Fibroblast of lung (primary cell): ENCODE measurements at regions not wholly inside any gene's neighbourhood (a gene's known extent, or its start where the extent isn't known, plus 50 kb on each side); places are given as distances from the start of the nearest gene placed in this dataset.

Experiments
- DNase-seq, 2 donors: peaks; one replicate each; pipeline versions ENCODE4 v3.0.0 to v3.0.0-alpha.2; 2010; ENCODE audit warnings: low read depth in 2 of 2
- H2AFZ ChIP-seq: 2 replicates; pipeline ENCODE4 v1.5.1; 2012; ENCODE audit warnings: low read length, control low read depth, inconsistent platforms
- H3K27ac ChIP-seq: 2 replicates; pipeline ENCODE4 v1.5.1; 2011; ENCODE audit warnings: low read length, control low read depth; ENCODE audit not compliant: insufficient read depth
- H3K27me3 ChIP-seq: 2 replicates; pipeline ENCODE4 v1.5.1; 2011; ENCODE audit warnings: mild to moderate bottlenecking, low read length; ENCODE audit not compliant: control insufficient read depth, insufficient read depth
- H3K36me3 ChIP-seq: 2 replicates; pipeline ENCODE4 v1.5.1; 2011; ENCODE audit warnings: low read length; ENCODE audit not compliant: control insufficient read depth, insufficient read depth
- H3K4me1 ChIP-seq: 2 replicates; pipeline ENCODE4 v1.5.1; 2011; ENCODE audit warnings: low read length; ENCODE audit not compliant: control insufficient read depth, insufficient read depth; ENCODE audit errors: extremely low read depth
- H3K4me2 ChIP-seq: 2 replicates; pipeline ENCODE4 v1.5.1; 2011; ENCODE audit warnings: low read length, control low read depth; ENCODE audit not compliant: insufficient read depth; ENCODE audit errors: extremely low read depth
- H3K4me3 ChIP-seq, 4 experiments: fragments of 200-600 bp in 1 of 4; sonication (generic) in 1 of 4; replicated peaks in 1 of 4; 2 replicates each; pipeline ENCODE4 v1.5.1; 2011 to 2016; ENCODE audit warnings: low read length in 4 of 4, low read depth in 3 of 4, mild to moderate bottlenecking in 3 of 4, control low read depth in 2 of 4, inconsistent platforms in 1 of 4, mixed read lengths in 1 of 4; ENCODE audit not compliant: insufficient read depth in 1 of 4; ENCODE audit errors: control extremely low read depth in 1 of 4
- H3K79me2 ChIP-seq: 2 replicates; pipeline ENCODE4 v1.5.1; 2012; ENCODE audit warnings: mild to moderate bottlenecking, low read length, inconsistent platforms; ENCODE audit not compliant: control insufficient read depth, insufficient read depth
- H3K9ac ChIP-seq: 2 replicates; pipeline ENCODE4 v1.5.1; 2011; ENCODE audit warnings: mild to moderate bottlenecking, low read length, control low read depth; ENCODE audit not compliant: insufficient read depth
- H3K9me3 ChIP-seq: 2 replicates; pipeline ENCODE4 v1.5.1; 2012; ENCODE audit warnings: low read depth, low read length; ENCODE audit not compliant: control insufficient read depth, insufficient read depth
- H4K20me1 ChIP-seq: 2 replicates; pipeline ENCODE4 v1.5.1; 2011; ENCODE audit warnings: low read length; ENCODE audit not compliant: control insufficient read depth, insufficient read depth; ENCODE audit errors: extremely low read depth
- EZH2 ChIP-seq: IDR thresholded peaks from 2 replicates; pipeline ENCODE4 v1.5.1; 2012; ENCODE audit warnings: low read length, control low read depth, mild to moderate bottlenecking; ENCODE audit errors: missing control alignments
- TF ChIP-seq, protein P1 (sequence below), 2 donors: IDR thresholded peaks in 1 of 2; conservative IDR thresholded peaks in 1 of 2; 1 replicate in 1 of 2; 2 replicates in 1 of 2; pipeline ENCODE4 v1.5.1; 2011 to 2012; ENCODE audit warnings: low read length in 2 of 2, control low read depth in 1 of 2, inconsistent platforms in 1 of 2, low read depth in 1 of 2, mild to moderate bottlenecking in 1 of 2

DNA sequence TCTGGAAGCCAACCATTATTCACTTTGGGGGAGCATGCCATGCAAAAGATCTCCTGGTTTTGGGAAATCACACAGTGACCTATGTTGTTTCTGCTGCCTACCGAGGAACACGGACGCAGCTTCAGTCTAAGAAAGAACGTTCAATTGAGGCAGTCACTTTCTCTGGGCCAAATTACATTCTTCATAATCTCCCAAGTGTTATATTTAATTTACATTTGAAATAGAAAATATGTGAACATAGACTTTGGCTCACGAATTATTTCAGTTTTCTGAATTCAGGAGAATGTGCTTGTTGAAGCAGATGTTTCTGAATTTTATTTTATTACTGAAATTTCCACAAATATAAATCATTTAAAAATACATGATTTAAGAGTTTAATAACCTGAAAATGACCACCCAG lies 93.6 kb upstream of the KCNJ16 start:
- no peaks in the 10 kb centered on the region for H3K36me3 ChIP-seq
- no peaks in the 10 kb centered on the region for H3K9me3 ChIP-seq
- no peak overlapping the region for H3K9ac ChIP-seq
- TF ChIP-seq EZH2: no peak
- TF ChIP-seq, protein P1, sequence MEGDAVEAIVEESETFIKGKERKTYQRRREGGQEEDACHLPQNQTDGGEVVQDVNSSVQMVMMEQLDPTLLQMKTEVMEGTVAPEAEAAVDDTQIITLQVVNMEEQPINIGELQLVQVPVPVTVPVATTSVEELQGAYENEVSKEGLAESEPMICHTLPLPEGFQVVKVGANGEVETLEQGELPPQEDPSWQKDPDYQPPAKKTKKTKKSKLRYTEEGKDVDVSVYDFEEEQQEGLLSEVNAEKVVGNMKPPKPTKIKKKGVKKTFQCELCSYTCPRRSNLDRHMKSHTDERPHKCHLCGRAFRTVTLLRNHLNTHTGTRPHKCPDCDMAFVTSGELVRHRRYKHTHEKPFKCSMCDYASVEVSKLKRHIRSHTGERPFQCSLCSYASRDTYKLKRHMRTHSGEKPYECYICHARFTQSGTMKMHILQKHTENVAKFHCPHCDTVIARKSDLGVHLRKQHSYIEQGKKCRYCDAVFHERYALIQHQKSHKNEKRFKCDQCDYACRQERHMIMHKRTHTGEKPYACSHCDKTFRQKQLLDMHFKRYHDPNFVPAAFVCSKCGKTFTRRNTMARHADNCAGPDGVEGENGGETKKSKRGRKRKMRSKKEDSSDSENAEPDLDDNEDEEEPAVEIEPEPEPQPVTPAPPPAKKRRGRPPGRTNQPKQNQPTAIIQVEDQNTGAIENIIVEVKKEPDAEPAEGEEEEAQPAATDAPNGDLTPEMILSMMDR (conservative IDR thresholded peaks at IDR 0.05 in 1 of 2, IDR thresholded peaks at IDR 0.05 in 1 of 2; ENCODE audit: low read depth in 1 of 2, low read length in 2 of 2): no peak
- no peaks in the 10 kb centered on the region for H3K27me3 ChIP-seq
- no peaks in the 10 kb centered on the region for H3K79me2 ChIP-seq
- no peak overlapping the region for H2AFZ ChIP-seq
- H3K4me1 ChIP-seq: no peaks in the 10 kb centered on the region
- no peak overlapping the region for H3K27ac ChIP-seq
- H3K4me3 ChIP-seq: no peak overlapping the region
- no peak overlapping the region for H3K4me2 ChIP-seq
- DNase-seq: no peak
- H4K20me1 ChIP-seq: no peaks in the 10 kb centered on the region

DNA sequence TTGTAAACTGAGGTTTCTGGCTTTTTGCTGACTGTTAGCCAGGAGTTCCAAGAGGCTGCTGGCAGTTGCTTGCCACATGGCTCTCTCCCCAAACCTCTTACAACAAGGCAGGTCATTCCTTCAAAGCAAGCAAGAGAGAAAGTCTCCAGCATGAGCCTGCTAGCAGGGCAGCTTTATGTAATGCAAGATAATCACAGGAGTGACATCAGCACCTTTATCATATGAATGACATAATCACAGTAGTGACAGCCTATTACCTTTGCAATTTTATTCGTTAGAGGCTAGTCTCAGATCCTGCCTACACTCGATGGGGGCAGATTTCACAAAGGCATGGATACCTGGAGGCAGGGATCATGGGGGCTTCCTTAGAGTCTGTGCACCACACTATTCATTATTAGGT lies 79.5 kb upstream of the KCNJ16 start:
- Histone ChIP-seq H4K20me1 (no peaks in the 10 kb centered on the region), H3K4me2 (no peak overlapping the region), H2AFZ (no peak overlapping the region), H3K27ac (no peak overlapping the region), H3K9ac (no peak overlapping the region), H3K4me3 (no peak overlapping the region), H3K4me1 (no peaks in the 10 kb centered on the region), H3K36me3 (no peaks in the 10 kb centered on the region), H3K9me3 (no peaks in the 10 kb centered on the region), H3K27me3 (no peaks in the 10 kb centered on the region), H3K79me2 (no peaks in the 10 kb centered on the region)
- TF ChIP-seq, protein P1 (conservative IDR thresholded peaks at IDR 0.05 in 1 of 2, IDR thresholded peaks at IDR 0.05 in 1 of 2; ENCODE audit: low read depth in 1 of 2, low read length in 2 of 2): no peak
- TF ChIP-seq EZH2: no peak
- no peak for DNase-seq

DNA sequence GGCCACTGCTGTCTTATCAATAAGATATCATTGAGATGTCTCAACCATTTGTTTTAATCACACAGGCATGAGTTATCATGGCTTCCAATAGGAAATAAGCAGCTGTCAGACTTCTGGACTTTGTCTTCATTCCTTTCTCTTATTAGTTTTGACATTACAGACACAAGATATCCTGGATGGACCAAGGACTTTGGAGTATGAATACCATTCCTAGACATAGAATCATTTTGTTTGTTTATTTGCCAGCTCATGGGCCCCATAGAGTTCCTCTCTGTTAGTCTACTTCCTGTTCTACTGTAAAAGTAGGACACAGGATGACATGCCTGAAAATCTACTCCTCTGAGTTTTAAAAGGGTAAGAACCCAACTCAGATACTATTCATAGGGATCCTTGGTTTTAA lies 77.7 kb upstream of the KCNJ16 start:
- H3K27ac ChIP-seq: no peak overlapping the region
- TF ChIP-seq, protein P1 (conservative IDR thresholded peaks at IDR 0.05 in 1 of 2, IDR thresholded peaks at IDR 0.05 in 1 of 2; ENCODE audit: low read depth in 1 of 2, low read length in 2 of 2): no peak
- TF ChIP-seq EZH2: no peak
- H2AFZ ChIP-seq: no peak overlapping the region
- no peaks in the 10 kb centered on the region for H3K27me3 ChIP-seq
- no peak overlapping the region for H3K9ac ChIP-seq
- DNase-seq: peak in 1 of 2 donors; percentile 47
- no peak overlapping the region for H3K4me3 ChIP-seq
- no peaks in the 10 kb centered on the region for H4K20me1 ChIP-seq
- H3K79me2 ChIP-seq: no peaks in the 10 kb centered on the region
- H3K9me3 ChIP-seq: no peaks in the 10 kb centered on the region
- no peak overlapping the region for H3K4me2 ChIP-seq
- H3K4me1 ChIP-seq: no peaks in the 10 kb centered on the region
- H3K36me3 ChIP-seq: no peaks in the 10 kb centered on the region
